Activated CD8-positive, alpha-beta memory T cell treated with anti-CD3 and anti-CD28 coated beads for 36 hours (primary cell): ENCODE measurements at regions not wholly inside any gene's neighbourhood (a gene's known extent, or its start where the extent isn't known, plus 50 kb on each side); places are given as distances from the start of the nearest gene placed in this dataset.

Source experiments
- CTCF ChIA-PET: fragments of 350-600 bp; sonication (Branson Sonifier 250); formaldehyde crosslinking; loops from one replicate; lab custom pipeline; 2021; ENCODE audit warnings: antibody characterized with exemption; lab: Charles Lee
- POLR2A ChIA-PET: fragments of 350-600 bp; sonication (Branson Sonifier 250); formaldehyde crosslinking; loops from one replicate; lab custom pipeline; 2021; ENCODE audit warnings: antibody characterized with exemption; lab: Charles Lee

DNA sequence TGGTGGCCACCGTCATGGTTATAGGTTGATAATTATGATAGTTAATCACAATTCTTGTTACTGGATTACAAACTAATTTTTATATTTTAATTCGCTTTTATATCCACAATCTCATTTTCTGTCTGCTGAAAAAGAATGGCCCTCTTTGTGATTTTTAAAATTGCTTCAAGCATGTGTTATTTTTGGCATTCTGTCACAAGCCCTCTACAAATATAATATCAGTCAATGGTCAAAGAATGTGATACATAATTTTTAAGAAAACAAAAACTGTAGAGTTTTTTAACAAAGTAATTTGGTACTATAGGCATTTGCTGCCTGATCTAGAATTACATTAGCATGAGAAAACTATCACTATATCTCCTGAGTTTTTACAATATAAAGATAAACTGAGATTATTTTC, 352.0 kb upstream of the TMTC1 start:
- ChIA-PET CTCF (no interaction called here), POLR2A (no interaction called here)

DNA sequence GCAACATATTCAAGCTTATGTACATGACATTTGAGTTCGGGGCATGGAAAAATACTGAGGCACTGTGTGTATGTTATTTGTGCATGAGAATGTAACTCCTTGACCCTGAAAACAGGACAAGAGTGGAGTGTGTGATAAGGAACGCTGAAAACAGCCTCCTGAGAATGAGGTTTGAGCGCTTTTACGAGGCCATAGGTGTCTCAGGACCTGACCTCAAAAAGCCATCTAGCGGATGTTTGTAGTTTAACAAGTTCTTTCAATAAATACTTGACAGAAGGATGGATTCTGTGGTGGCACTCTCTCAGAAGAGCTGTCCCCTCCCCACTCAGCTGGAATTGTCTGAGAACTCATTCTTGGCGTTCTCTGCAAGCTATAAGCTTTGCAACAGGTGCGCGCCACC, 350.5 kb upstream of the TMTC1 start:
- CTCF ChIA-PET: no interaction called here
- POLR2A ChIA-PET: no interaction called here

DNA sequence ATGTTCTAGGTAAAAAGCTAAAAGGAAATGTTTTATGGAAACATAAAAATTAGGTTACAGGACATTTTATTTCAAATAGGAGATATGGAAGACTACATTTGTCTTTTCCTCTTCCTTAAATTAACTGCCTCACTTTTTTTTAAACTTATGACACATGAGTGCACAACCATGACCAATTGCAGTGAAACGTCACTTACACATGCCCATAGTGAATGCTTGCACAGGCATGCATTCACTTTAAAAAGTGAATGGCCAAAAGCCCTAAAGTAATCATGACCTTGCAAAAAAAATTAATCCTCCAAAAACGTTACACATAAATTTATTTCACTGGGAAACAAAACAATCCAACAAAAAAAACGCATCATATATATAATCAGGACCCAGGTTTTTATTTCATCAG, 343.2 kb upstream of the TMTC1 start:
- ChIA-PET CTCF (no interaction called here), POLR2A (no interaction called here)

DNA sequence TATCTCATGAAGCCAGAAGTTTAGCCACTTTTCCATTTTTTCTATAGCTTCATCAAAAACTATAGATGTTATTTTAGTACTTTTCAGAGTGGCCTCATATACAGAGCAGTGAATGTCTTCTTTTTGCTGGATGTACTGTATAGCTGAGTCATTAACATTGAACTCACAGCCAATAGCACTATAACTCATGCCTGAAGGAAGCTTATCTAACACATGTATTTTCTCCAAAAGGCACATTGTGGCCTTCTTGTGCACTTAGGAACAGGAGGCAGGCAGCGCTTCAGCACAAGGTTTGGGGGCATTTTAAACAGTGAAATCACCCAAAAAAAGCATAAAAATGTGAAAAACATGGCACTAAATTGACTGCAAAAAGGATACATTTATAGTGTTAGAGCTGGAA, 336.8 kb upstream of the TMTC1 start:
- CTCF ChIA-PET: no interaction called here

DNA sequence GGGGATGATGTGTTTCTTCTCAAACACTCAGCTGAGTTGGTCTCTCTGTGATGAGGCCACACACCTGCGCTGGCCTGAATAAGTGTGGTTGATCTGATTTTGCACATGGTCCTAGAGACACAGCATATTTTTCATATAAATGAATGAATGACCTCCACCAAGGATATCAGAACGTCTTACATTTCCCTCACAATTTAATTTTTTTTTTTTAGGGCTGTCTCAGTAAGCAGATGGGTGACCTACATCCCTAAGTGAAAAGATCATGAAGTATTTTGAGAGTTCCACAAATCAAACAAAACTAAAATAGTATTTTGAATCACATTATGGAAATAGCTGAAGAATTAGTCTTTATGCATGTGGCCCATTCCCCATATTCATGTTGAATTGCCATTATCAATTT, 333.7 kb upstream of the TMTC1 start:
- CTCF ChIA-PET: no interaction called here
- POLR2A ChIA-PET: no interaction called here

More for the DNA sequence above, 336.8 kb upstream of the TMTC1 start:
- POLR2A ChIA-PET: no interaction called here

DNA sequence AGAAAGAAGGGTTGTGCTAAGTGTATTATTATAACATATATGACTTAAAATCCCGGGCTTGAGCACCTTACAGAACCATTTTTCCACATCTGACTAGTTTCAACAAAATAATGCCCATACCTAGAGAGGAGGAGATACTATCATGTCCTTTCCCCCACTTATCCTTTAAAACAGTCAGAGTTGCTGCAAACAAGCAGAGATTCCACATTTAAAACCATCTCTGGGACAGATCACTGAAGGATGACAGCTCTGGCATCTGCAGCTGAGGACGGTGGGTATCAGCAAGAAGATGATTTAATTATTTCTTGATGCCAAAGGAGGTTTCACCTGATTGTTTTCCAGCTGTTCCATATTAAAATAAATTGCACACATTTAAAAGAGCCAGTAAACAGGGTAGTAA, 328.0 kb upstream of the TMTC1 start:
- ChIA-PET CTCF (no interaction called here), POLR2A (no interaction called here)

DNA sequence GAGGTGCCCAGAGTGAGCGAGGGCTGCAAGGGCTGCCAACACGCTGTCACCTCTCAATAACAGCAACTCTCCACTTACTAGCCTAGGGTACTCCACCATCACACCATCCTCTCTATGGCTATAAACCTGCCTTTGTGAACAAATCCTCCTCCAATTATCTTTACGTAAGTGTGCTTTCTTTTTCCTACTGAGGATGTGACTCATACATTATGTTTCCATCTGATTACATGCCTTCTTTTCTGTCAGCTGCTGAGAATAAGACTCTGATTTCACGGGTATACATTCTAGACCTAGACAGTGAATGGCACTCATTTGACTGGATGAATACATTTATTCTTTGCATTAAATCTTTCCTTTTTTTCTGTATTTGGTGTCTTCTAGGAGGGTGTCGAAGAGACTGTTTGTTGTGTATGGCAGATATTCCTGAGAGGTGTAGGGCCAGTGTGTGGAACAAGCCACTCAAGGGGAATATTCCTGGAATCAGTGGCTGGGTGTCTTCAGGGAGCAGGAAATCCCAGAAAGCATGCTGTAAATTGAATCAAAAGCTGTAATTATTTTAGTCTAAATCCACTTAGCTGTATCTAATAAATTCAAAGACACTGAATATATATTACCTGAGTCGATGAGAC, 327.3 kb upstream of the TMTC1 start:
- POLR2A ChIA-PET: no interaction called here
- CTCF ChIA-PET: no interaction called here

DNA sequence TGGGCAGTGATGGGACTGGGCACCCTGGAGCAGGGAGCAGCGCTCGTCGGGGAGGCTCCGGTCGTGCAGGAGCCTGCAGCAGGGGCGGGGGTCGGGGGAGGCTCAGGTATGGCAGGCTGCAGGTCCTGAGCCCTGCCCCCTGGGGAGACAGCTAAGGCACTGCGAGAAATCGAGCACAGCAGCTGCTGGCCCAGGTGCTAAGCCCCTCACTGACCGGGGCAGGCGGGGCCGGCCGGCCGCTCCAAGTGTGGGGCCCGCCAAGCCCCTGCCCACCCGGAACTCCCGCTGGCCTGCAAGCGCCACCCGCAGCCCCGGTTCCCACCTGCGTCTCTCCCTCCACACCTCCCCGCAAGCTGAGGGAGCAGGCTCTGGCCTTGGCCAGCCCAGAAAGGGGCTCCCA, 326.8 kb upstream of the TMTC1 start:
- ChIA-PET POLR2A (no interaction called here), CTCF (no interaction called here)

DNA sequence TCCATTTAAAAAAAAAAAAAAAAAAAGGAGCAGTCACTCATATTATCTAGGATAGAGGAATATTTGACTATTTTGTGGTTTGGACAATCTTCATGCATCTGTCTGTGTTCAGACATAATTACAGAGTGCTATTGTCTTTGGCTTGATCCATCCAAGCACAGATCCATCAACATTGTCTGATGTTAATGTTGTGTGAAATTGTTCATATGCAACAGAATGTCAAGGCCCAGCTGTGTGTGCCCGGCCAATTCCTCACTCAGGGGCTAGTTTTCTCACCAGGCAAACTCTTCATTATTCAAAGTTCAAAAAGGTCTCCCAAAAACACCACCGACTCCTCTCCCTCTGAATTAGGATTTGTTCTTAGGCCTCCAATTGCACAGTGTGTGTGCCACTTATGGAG, 324.9 kb upstream of the TMTC1 start:
- ChIA-PET POLR2A (no interaction called here), CTCF (no interaction called here)

DNA sequence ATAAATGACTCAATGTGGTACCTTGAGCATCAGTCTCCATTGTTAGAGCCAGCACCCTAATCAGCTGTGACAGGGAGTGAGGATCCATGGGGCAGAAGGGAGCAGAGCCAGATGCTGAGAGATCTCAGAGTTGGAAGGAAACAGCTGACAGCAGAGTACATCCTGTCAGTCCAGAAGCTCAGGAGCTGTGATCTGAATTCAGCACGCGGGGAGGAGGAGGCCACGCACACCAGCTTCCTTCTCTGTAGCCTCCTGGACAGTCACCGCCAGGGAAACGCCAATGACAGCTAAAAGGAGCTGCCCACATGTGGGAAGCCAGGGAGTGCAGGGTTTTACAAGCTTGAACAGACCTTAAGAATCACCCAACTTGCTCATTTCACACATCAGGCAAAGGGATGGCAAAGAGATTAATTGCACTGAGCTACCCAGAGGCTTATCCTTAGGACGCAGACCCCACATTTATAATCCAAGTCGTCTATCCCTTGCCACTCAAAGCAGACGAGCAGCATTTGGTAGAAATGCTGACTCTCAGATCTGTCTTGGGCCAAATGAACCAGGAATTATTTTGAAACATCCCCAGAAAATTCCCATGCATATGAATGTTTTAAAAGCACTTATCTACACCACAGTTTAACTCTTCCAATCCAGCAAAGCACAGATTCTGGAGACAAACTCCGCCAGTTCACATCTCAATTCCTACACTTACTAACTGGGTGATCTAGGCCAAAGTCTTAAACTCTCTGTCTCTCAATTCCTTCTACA, 322.6 kb upstream of the TMTC1 start:
- CTCF ChIA-PET: no interaction called here
- POLR2A ChIA-PET: no interaction called here

DNA sequence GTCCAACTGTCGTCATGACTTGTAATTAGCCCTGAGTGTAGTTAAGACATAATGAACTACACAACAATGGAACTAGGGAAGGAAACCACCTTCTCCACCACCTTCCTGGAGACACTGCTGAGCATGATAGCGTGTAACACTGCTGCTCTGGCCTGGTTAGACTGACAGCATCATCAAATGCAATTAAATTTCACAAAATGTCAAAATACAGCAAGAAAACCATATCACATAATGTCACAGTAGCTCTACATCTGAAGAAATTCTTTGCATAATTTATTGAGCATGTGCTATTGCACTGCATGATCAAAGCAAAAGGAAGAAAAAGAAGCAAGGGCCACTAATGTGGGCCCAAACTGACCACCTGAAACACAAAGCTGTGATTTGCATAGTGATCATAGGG, 321.8 kb upstream of the TMTC1 start:
- CTCF ChIA-PET: no interaction called here

DNA sequence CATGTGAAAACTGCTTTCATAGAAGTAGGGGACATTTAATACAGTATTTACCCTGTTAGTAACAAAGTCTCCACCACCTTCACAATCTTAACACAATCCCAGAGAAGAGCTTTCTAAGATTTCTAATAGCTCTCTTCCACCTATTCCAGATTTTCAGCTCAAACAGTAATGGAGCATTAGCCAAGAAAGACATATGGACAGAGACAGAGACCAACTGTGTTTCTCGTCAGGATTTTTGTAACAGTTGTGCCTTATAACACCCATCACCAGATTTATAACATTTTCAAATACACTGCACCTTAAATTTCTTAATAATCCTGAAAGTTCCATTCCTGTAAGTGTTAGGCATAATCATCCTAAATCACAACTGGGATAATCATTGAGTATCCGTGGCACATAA, 321.2 kb upstream of the TMTC1 start:
- ChIA-PET POLR2A (no interaction called here), CTCF (no interaction called here)

More for the DNA sequence above, 321.8 kb upstream of the TMTC1 start:
- POLR2A ChIA-PET: no interaction called here

DNA sequence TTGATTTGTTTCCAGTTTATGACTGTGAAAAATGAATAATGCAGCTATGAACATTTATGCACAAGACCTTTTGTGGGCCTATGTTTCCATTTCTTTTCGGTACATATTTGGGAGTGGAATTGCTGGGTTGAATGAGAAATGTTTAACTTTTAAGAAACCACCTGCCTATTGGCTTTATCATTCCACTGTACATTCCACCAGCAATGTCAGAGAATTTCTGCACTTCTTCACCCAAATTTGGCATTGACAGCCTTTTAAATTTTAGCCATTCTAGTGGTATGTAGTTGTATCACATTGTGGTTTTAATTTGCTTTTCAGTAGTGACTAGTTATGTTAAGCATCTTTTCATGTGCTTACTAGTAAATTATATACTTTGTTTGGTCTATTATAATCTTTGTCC, 317.0 kb upstream of the TMTC1 start:
- ChIA-PET POLR2A (no interaction called here), CTCF (no interaction called here)

DNA sequence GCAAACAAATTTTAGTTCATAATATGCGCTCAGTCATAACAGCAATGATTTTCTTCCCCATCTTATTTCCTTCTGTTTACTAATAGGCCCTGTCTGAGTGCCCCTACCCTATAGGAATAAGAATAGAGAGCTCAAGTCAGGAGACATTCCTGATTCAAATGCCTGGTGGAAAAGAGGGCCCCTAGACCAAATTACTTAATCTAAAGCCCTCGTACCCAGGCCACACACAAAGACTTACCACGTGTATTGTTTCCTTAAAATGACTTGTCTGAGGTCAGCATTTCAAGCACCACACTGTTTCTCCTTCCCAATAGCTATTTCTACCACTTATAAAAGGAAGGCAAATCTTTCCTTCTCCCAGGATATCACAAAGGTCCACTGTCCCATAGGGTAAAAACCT, 314.9 kb upstream of the TMTC1 start:
- CTCF ChIA-PET: no interaction called here
- POLR2A ChIA-PET: no interaction called here

DNA sequence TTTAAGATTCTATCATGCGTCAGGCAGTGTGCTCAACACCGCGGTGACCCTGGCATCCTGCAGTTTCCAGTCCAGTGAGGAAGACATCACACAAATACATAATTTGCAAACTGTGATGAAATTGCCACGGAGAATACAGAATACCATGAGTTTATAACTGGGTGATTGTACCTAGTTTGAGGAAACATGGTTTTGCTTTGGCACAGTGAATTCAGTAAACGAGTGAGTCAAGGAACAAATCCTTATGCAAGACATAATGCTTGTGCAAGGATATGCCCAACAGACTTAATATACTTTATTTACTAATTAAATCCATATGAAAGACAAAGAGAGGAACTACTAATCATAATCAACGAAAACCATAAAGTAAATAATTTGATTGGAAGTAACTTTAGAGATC, 311.8 kb upstream of the TMTC1 start:
- ChIA-PET POLR2A (no interaction called here), CTCF (no interaction called here)

DNA sequence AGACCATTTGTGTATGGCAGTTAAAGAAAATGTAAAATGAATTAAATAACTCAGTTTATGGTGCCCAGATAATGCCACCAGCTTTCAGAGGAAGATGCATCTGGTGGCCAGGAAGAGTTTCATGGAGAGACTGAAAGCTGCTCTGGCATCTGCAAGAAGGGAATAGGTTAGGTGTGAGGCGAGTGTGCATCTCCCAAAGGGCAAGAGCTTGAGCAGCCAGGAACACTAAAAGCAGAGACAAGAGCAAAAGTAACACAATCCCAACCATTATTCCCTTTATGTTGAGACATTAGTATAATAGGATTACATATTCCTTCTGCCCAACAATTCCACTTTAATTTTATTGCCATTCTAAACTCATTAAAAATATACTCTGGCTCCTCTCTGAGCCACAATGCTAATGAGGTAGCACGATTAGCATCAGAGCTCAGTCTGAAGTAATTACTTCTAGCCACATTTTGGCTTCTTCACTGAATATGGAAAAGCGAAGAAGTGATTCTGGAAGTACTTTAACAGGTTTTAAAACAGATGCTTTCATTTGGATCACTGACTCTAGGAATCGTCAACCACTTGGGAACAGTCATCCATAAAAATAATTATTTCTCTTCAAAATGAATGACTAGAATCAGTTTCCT, 309.4 kb upstream of the TMTC1 start:
- CTCF ChIA-PET: no interaction called here
- POLR2A ChIA-PET: no interaction called here

DNA sequence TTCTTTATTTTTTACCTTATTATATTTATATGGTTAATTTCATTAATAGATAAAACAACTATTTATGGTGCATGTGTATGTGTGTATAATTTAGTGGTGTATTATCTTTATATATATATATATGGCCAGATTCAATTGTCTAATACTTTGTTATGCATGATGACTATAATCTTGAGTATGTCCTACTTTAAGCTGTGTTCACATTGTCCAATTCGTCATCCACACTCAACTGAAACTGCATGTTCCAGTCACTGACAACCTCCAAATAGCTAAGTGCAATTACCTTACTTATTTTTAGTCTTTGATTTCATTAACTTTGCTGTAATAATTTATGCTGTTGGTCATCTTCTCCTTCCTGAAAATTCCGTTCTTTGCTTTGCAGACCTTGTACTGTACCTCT, 306.5 kb upstream of the TMTC1 start:
- POLR2A ChIA-PET: no interaction called here
- CTCF ChIA-PET: no interaction called here

DNA sequence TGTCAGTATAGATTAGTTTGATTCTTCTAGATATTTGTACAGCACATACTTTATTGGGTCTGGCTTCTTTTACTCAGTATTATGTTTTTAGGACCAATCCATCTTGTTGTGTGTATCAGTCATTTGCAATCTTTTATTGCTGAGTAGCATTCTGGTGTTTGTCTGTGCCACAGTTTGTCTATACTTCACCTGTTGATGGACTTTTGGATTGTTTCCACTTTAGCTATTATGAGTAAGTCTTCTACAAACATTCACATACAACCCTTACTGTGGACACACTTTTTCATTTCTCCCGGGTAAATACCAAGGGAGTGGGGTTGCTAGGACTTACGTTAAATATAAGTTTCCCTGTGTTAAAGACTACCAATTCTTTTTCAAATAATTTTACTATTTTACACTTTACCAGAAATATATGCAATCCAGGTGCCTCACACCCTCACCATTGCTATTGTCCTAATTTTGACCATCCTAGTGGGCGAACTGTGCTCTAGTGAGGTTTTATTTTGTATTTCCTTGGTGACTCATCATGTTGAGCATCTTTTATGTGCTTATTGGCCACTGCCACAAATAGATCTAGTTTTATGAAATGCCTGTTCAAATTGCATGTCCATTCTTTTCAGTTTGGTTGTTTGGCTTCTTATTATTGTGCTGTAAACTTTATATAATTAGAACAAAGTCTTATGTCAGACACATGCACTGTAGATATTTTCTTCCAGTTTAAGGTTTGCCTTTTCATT, 304.7 kb upstream of the TMTC1 start:
- ChIA-PET CTCF (no interaction called here), POLR2A (no interaction called here)

DNA sequence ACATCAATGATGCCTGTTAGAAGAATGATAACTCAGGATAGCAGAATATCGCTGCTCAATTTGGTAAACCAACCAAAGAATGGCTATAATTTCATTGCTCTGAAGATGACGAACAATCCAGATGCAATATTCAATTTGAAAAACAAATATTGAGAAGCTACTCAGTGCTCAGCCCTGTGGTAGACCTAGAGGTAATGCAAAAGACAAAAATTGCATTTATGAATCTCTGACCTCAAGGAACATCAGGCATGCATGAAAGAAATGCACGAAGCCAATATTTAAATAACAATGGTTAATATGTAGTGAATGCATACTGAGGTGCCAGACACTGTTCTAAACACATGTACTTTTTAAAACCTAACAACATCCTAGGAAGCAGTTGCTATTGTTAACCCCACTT, 298.6 kb upstream of the TMTC1 start:
- ChIA-PET CTCF (no interaction called here), POLR2A (no interaction called here)

DNA sequence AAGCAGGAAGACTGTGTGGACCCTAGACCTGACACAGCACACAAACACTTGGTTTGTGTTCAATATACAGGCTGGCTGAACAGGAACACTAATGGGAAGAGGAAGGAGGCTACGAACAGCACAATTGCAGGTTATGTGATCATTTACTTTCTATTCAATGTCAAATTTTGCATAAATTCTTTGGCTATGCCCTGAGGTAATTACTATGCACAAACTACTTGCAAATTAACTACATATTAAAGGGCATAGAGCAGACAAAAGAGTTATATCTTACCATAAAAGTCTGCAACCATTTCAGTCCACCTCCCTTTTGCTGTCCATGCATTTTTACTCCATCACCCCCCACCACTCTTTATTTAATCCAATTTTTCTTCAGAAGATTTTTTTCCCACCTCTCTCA, 291.2 kb upstream of the TMTC1 start:
- CTCF ChIA-PET: no interaction called here
- POLR2A ChIA-PET: no interaction called here

DNA sequence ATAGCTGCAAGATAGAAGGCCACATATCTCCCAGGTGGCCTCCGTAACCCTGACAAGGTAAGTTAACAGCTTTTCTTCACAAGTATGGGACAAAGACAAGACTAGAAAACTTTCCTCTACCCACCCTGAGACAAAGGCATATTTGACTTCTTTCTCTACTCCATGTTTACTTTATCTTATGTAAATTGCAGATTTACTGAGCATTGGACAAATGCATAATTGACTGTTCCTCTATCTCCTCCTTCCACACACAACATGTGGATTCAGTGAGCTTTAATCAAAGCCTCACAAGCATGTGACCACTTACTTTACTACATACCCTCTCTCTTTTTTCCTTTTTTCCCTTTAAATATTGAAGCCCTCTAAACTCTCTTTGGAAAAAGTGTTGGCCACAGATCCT, 289.1 kb upstream of the TMTC1 start:
- ChIA-PET CTCF (no interaction called here), POLR2A (no interaction called here)
